Stomach (tissue), 8 donors: ENCODE measurements at regions not wholly inside any gene's neighbourhood (a gene's known extent, or its start where the extent isn't known, plus 50 kb on each side); places are given as distances from the start of the nearest gene placed in this dataset.
"Not testable (repeated sequence)": the region's sequence is repeated elsewhere in the genome, so short reads cannot be mapped to it uniquely, and the experiment has no call there.

Source experiments
- DNase-seq, 2 donors: peaks; one replicate each; pipeline versions ENCODE4 v3.0.0 to v3.0.0-alpha.2; 2013 to 2019
- H3K27ac ChIP-seq, 5 donors: fragments of 200-600 bp in 4 of 5; sonication (generic) in 4 of 5; one replicate each; pipeline ENCODE4 v1.5.1; 2013 to 2019; ENCODE audit warnings: mild to moderate bottlenecking in 1 of 5, moderate library complexity in 1 of 5
- H3K27me3 ChIP-seq, 3 donors: fragments of 200-600 bp; sonication (generic); one replicate each; pipeline ENCODE4 v1.5.1; 2017 to 2019; ENCODE audit warnings: mixed run types in 1 of 3
- H3K36me3 ChIP-seq, 4 donors: fragments of 200-600 bp; sonication (generic); 1 replicate in 3 of 4; 2 replicates in 1 of 4; pipeline ENCODE4 v1.5.1; 2016 to 2019
- H3K4me1 ChIP-seq, 4 donors: fragments of 200-600 bp; sonication (generic); one replicate each; pipeline ENCODE4 v1.5.1; 2016 to 2019
- H3K4me3 ChIP-seq, 4 donors: fragments of 200-600 bp; sonication (generic) in 3 of 4; one replicate each; pipeline ENCODE4 v1.5.1; 2016 to 2019; ENCODE audit warnings: mild to moderate bottlenecking in 1 of 4
- H3K9me3 ChIP-seq, 4 donors: fragments of 200-600 bp; sonication (generic); one replicate each; pipeline ENCODE4 v1.5.1; 2016 to 2019
- EP300 ChIP-seq: sonication (generic); formaldehyde crosslinking; IDR thresholded peaks from one replicate; pipeline ENCODE4 v1.6.1; 2017; ENCODE audit warnings: antibody characterized with exemption
- POLR2A ChIP-seq, 4 donors: fragments of 450-650 bp; IDR thresholded peaks; one replicate each; pipeline ENCODE4 v1.6.1; 2016; ENCODE audit warnings: antibody characterized with exemption in 4 of 4, control low read depth in 2 of 4, mild to moderate bottlenecking in 1 of 4, moderate library complexity in 1 of 4
- POLR2AphosphoS5 ChIP-seq, 3 donors: sonication (generic); formaldehyde crosslinking; IDR thresholded peaks; one replicate each; pipeline ENCODE4 v1.6.1; 2016; ENCODE audit warnings: antibody characterized with exemption in 3 of 3
- WGBS, 5 donors: extraction: QIAGEN DNeasy Blood & Tissue Kit in 3 of 5; methylation state at CpG; one replicate each; pipeline versions ENCODE4 v1.1.5 to v1.1.7; 2013 to 2018; 5-methylcytosine and 5-hydroxymethylcytosine counted together
- intact Hi-C: fragments of 100-400 bp; cut with DNase I; formaldehyde crosslinking; loops from one replicate; pipeline ENCODE4 v1.15.1; 2023; ENCODE audit warnings: low total_unique reads
- TF ChIP-seq, protein P1 (sequence below), 7 experiments: fragments of 450-650 bp in 4 of 7; fragments of 200-600 bp in 3 of 7; sonication (generic) in 3 of 7; IDR thresholded peaks; one replicate each; pipeline ENCODE4 v1.5.1; 2016 to 2019; ENCODE audit warnings: antibody characterized with exemption in 7 of 7, control low read depth in 2 of 7, mild to moderate bottlenecking in 1 of 7
- donor health status: healthy with polysubstance abuse.
- donor health status: Bipolar disorder and iron deficiency.
- donor health status: healthy.

DNA sequence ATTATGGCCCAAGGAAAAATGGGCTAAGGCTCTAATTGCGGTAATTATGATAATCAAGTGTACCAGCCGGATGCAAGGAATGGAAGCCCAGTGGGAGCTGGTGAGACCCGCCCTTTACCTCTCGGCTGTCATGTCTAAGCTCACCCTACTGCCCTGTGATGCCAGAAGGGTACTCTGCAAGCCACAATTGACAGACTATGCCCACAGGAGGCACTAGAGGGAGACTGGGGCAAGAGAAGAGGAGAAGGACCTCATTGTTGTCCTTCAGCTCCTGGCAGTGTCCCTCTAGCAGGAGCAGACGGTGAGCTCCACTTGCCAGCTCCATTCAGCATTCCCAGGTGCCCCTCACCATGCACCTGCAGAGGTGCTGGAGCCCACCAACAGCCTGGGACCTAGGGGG lies 141.8 kb downstream of the SMIM20 start:
- DNase-seq, result no peak
- 84 to 94% (median 91%) methylated on average over 4 to 5 of the region's 5 CpGs for WGBS, 5 donors
- H3K27me3 ChIP-seq, result no peaks in the 10 kb centered on the region
- peaks cover 0 to 4% (median 0%) of the 10 kb centered on the region in 4 donors for H3K9me3 ChIP-seq
- no peak overlapping the region for H3K27ac ChIP-seq
- no peaks in the 10 kb centered on the region for H3K36me3 ChIP-seq
- intact Hi-C loops, result no loop called here
- no peak overlapping the region for H3K4me3 ChIP-seq
- TF ChIP-seq EP300, result no peak
- TF ChIP-seq, protein P1, sequence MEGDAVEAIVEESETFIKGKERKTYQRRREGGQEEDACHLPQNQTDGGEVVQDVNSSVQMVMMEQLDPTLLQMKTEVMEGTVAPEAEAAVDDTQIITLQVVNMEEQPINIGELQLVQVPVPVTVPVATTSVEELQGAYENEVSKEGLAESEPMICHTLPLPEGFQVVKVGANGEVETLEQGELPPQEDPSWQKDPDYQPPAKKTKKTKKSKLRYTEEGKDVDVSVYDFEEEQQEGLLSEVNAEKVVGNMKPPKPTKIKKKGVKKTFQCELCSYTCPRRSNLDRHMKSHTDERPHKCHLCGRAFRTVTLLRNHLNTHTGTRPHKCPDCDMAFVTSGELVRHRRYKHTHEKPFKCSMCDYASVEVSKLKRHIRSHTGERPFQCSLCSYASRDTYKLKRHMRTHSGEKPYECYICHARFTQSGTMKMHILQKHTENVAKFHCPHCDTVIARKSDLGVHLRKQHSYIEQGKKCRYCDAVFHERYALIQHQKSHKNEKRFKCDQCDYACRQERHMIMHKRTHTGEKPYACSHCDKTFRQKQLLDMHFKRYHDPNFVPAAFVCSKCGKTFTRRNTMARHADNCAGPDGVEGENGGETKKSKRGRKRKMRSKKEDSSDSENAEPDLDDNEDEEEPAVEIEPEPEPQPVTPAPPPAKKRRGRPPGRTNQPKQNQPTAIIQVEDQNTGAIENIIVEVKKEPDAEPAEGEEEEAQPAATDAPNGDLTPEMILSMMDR (IDR thresholded peaks at IDR 0.05), result no peak
- TF ChIP-seq POLR2AphosphoS5 (IDR thresholded peaks at IDR 0.05), result no peak
- no peak for TF ChIP-seq POLR2A (IDR thresholded peaks at IDR 0.05)
- H3K4me1 ChIP-seq, result peaks cover 0 to 16% (median 7%) of the 10 kb centered on the region in 4 donors

DNA sequence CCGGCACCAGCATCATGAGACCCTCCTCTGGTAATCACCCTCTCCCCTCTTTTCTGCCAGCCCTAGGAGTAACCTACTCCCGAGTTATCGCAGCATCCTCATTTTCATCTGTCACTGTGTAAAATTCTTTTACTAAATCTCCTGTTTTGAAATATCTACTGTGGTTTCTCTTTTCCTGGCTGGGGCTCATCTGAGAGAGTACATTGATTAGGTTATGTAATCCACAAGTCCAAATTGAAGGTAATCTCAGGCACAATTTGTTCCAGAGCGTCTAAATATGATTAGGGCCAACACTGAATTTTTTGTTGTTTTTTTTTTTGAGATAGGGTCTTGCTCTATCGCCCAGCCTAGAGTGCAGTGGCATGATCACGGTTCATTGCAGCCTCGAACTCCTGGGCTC lies 142.4 kb downstream of the SMIM20 start:
- Histone ChIP-seq H3K4me3 (no peak overlapping the region), H3K36me3 (no peaks in the 10 kb centered on the region), H3K27ac (no peak overlapping the region), H3K9me3 (peaks cover 0 to 4% (median 0%) of the 10 kb centered on the region in 4 donors), H3K4me1 (peaks cover 0 to 12% (median 4%) of the 10 kb centered on the region in 4 donors), H3K27me3 (no peaks in the 10 kb centered on the region)
- DNase-seq, result no peak
- WGBS, 5 donors, result 84 to 93% (median 90%) methylated on average over 7 of the region's 7 CpGs
- intact Hi-C loops, result no loop called here
- no peak for TF ChIP-seq EP300
- no peak for TF ChIP-seq POLR2A (IDR thresholded peaks at IDR 0.05)
- TF ChIP-seq, protein P1 (IDR thresholded peaks at IDR 0.05), result no peak
- TF ChIP-seq POLR2AphosphoS5 (IDR thresholded peaks at IDR 0.05), result no peak

DNA sequence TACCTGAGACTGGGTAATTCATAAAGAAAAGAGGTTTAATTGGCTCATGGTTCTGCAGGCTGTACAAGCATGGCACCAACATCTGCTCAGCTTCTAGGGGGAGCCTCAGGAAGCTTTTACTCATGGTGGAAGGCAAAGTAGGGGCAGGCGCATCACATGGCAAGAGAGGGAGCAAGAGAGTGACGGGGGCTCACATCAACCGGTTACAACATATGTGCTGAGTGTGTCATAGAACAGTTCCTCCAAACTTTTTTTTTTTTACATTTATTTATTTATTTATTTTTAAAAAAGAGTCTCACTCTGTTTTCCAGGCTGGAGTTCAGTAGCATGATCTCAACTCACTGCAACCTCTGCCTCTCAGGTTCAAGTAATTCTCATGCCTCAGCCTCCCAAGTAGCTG lies 143.8 kb downstream of the SMIM20 start:
- H3K36me3 ChIP-seq, intact Hi-C loops, H3K27ac ChIP-seq, H3K9me3 ChIP-seq, DNase-seq, H3K27me3 ChIP-seq, H3K4me3 ChIP-seq: not testable (repeated sequence)
- WGBS, 5 donors, result 91 to 97% (median 93%) methylated on average over 3 of the region's 3 CpGs
- peaks cover 0 to 15% (median 3%) of the 10 kb centered on the region in 4 donors for H3K4me1 ChIP-seq

DNA sequence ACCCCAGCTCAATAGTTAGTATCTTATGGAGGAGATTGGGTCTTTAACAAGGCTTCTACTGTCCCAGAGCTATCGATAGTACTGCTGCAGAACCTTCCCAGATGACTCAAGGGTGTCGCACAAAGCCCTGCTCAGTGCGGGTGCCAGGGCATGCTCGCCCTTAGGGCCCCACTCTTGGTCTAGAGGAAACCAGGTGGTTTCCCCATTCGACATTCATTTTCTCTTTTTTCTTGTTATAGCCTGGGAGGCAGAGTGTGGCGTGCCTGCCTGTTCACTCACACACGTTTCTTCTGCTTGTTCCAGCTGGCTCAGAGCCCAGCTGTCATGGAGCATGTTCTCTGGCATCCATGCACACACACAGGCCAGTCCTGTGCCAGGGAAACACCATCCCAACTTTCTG lies 144.5 kb downstream of the SMIM20 start:
- WGBS, 5 donors, result 9 to 43% (median 26%) methylated on average over 5 to 7 of the region's 7 CpGs
- Histone ChIP-seq H3K4me1 (peaks cover 0 to 15% (median 3%) of the 10 kb centered on the region in 4 donors), H3K36me3 (no peaks in the 10 kb centered on the region), H3K27me3 (no peaks in the 10 kb centered on the region), H3K9me3 (peaks cover 0 to 4% (median 0%) of the 10 kb centered on the region in 4 donors), H3K27ac (no peak overlapping the region), H3K4me3 (no peak overlapping the region)
- DNase-seq, result peak; percentile 58 to 81
- TF ChIP-seq POLR2A (IDR thresholded peaks at IDR 0.05) (no peak), EP300 (no peak), POLR2AphosphoS5 (IDR thresholded peaks at IDR 0.05) (no peak)
- TF ChIP-seq, protein P1 (IDR thresholded peaks at IDR 0.05), result no peak
- intact Hi-C loops, result no loop called here

DNA sequence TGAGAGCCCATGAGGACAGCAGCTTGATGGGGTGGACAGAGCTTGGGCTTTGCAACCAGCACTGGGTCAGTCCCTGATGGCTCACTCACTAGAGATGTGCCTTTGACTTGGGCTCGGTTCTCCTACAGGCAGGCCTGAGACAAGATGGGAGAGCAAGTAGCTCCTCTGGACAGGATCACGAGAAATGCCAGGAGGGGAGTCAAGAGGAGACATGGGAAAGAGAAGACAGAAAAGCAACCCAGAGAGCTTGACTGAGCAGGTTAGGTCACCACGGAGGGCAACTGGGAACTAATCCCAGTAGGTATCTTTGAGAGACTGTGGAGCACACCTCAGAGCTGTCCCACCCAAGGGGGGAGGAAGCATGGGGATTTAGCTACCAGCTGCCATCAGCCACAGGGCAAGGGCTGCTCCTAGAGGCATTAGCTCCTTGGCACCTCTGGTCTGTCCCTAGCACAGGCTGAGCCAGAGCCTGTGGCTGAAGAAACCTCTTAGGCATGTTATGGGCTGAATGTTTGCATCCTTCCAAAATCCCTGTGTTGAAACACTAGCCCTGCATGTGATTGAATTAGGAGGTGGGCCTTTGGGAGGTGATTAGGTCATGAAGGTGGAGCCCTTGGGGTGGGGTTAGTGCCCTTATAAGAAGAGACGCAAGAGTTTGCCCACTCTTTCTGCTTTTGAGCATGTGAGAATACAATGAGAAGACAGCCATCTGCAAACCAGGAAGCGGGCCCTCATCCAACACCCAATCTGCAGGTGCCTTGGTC lies 145.6 kb downstream of the SMIM20 start:
- 90 to 97% (median 94%) methylated on average over 5 of the region's 5 CpGs for WGBS, 5 donors
- no peak for DNase-seq
- intact Hi-C loops, result no loop called here
- Histone ChIP-seq H3K27ac (no peak overlapping the region), H3K9me3 (peaks cover 0 to 4% (median 0%) of the 10 kb centered on the region in 4 donors), H3K27me3 (no peaks in the 10 kb centered on the region), H3K4me3 (no peak overlapping the region), H3K36me3 (no peaks in the 10 kb centered on the region), H3K4me1 (peaks cover 0 to 15% (median 3%) of the 10 kb centered on the region in 4 donors)
- TF ChIP-seq, protein P1 (IDR thresholded peaks at IDR 0.05), result no peak
- no peak for TF ChIP-seq EP300
- no peak for TF ChIP-seq POLR2AphosphoS5 (IDR thresholded peaks at IDR 0.05)
- no peak for TF ChIP-seq POLR2A (IDR thresholded peaks at IDR 0.05)
